Panc1 (cell line): ENCODE measurements at regions not wholly inside any gene's neighbourhood (a gene's known extent, or its start where the extent isn't known, plus 50 kb on each side); places are given as distances from the start of the nearest gene placed in this dataset.

Source experiments
- ATAC-seq: fragments of 200-7000 bp; cut with Tn5 transposase; 2 replicates; pipeline ENCODE4 v1.9.1; 2020; ENCODE audit warnings: mild to moderate bottlenecking, moderate library complexity
- BruUV-seq: library from RNA; stranded (reverse); fragments of 400-500 nt; replicated peaks from 2 replicates; lab custom pipeline; 2021; lab: Mats Ljungman, UMichigan
- CTCF ChIA-PET: fragments of 300-600 bp; sonication (Branson Sonifier 250); formaldehyde crosslinking; loops from one replicate; lab custom pipeline; 2022; ENCODE audit warnings: antibody characterized with exemption; lab: Charles Lee
- POLR2A ChIA-PET: fragments of 300-600 bp; sonication (Branson Sonifier 250); formaldehyde crosslinking; loops from one replicate; lab custom pipeline; 2022; ENCODE audit warnings: antibody characterized with exemption; lab: Charles Lee
- DNase-seq: peaks from one replicate; pipeline ENCODE4 v3.0.0-alpha.2; 2010; ENCODE audit warnings: low read depth, low spot score
- H3K27ac ChIP-seq: 2 replicates; pipeline ENCODE4 v1.5.1; 2011; ENCODE audit warnings: mild to moderate bottlenecking, low read length, inconsistent platforms
- H3K27me3 ChIP-seq: fragments of 200-500 bp; sonication (Bioruptor generic); 2 replicates; pipeline ENCODE4 v1.6.0; 2014; ENCODE audit warnings: low read length, inconsistent platforms; ENCODE audit not compliant: control insufficient read depth, insufficient read depth
- H3K36me3 ChIP-seq: fragments of 200-500 bp; sonication (Bioruptor generic); 2 replicates; pipeline ENCODE4 v1.5.1; 2014; ENCODE audit warnings: inconsistent platforms, mild to moderate bottlenecking, low read length, moderate library complexity; ENCODE audit not compliant: control insufficient read depth, insufficient read depth
- H3K4me1 ChIP-seq: 2 replicates; pipeline ENCODE4 v1.5.1; 2011; ENCODE audit warnings: inconsistent platforms, mild to moderate bottlenecking, low read length, moderate library complexity; ENCODE audit not compliant: control insufficient read depth, insufficient read depth
- H3K4me3 ChIP-seq, 2 experiments: 2 replicates each; pipeline ENCODE4 v1.5.1; 2011 to 2012; ENCODE audit warnings: low read depth in 2 of 2, low read length in 2 of 2, mild to moderate bottlenecking in 2 of 2, inconsistent platforms in 1 of 2, moderate library complexity in 1 of 2
- H3K9me3 ChIP-seq: fragments of 200-500 bp; sonication (Bioruptor generic); 2 replicates; pipeline ENCODE4 v1.5.1; 2014; ENCODE audit warnings: low read depth, mild to moderate bottlenecking, inconsistent platforms, low read length, moderate library complexity; ENCODE audit not compliant: control insufficient read depth, insufficient read depth
- CTCF ChIP-seq: fragments of 450-650 bp; IDR thresholded peaks from 2 replicates; pipeline ENCODE4 v1.5.1; 2017; ENCODE audit warnings: mild to moderate bottlenecking
- POLR2AphosphoS5 ChIP-seq: IDR thresholded peaks from 2 replicates; pipeline ENCODE4 v1.6.1; 2012; ENCODE audit warnings: mild to moderate bottlenecking, low read depth, low read length, moderate library complexity
- SIN3A ChIP-seq: IDR thresholded peaks from 2 replicates; pipeline ENCODE4 v1.6.1; 2012; ENCODE audit warnings: low read depth, mild to moderate bottlenecking, low read length, moderate library complexity, borderline replicate concordance; ENCODE audit not compliant: insufficient read depth
- TCF7L2 ChIP-seq: IDR thresholded peaks from 2 replicates; pipeline ENCODE4 v1.6.1; 2011; ENCODE audit warnings: mild to moderate bottlenecking, low read depth, low read length, inconsistent platforms
- in situ Hi-C: cut with HindIII; loops from 2 replicates; pipeline ENCODE4 v1.10.0; 2016; ENCODE audit warnings: low sequenced_read_pairs, low pct_unique_long_range_greater_than_20kb
- intact Hi-C: fragments of 100-400 bp; cut with micrococcal nuclease; formaldehyde crosslinking; loops from one replicate; pipeline ENCODE4 v1.10.0; 2022; ENCODE audit not compliant: unreplicated experiment
- TF ChIP-seq, protein P1 (sequence below), 2 experiments: IDR thresholded peaks; 2 replicates each; pipeline ENCODE4 v1.6.1; 2011 to 2012; ENCODE audit warnings: low read depth in 2 of 2, control low read depth in 1 of 2, low read length in 1 of 2, mild to moderate bottlenecking in 1 of 2, moderate library complexity in 1 of 2; ENCODE audit not compliant: insufficient read depth in 1 of 2

- POLR2A ChIA-PET = no interaction called here
- no peak for DNase-seq
- ATAC-seq = no peak
- peaks cover 18% of the 10 kb centered on the region for H3K27me3 ChIP-seq
- H3K36me3 ChIP-seq = no peaks in the 10 kb centered on the region
- no TSS peak for BruUV-seq
- H3K9me3 ChIP-seq = no peaks in the 10 kb centered on the region
- TF ChIP-seq POLR2AphosphoS5 (no peak), CTCF (no peak), SIN3A (no peak), TCF7L2 (no peak)
- TF ChIP-seq, protein P1, sequence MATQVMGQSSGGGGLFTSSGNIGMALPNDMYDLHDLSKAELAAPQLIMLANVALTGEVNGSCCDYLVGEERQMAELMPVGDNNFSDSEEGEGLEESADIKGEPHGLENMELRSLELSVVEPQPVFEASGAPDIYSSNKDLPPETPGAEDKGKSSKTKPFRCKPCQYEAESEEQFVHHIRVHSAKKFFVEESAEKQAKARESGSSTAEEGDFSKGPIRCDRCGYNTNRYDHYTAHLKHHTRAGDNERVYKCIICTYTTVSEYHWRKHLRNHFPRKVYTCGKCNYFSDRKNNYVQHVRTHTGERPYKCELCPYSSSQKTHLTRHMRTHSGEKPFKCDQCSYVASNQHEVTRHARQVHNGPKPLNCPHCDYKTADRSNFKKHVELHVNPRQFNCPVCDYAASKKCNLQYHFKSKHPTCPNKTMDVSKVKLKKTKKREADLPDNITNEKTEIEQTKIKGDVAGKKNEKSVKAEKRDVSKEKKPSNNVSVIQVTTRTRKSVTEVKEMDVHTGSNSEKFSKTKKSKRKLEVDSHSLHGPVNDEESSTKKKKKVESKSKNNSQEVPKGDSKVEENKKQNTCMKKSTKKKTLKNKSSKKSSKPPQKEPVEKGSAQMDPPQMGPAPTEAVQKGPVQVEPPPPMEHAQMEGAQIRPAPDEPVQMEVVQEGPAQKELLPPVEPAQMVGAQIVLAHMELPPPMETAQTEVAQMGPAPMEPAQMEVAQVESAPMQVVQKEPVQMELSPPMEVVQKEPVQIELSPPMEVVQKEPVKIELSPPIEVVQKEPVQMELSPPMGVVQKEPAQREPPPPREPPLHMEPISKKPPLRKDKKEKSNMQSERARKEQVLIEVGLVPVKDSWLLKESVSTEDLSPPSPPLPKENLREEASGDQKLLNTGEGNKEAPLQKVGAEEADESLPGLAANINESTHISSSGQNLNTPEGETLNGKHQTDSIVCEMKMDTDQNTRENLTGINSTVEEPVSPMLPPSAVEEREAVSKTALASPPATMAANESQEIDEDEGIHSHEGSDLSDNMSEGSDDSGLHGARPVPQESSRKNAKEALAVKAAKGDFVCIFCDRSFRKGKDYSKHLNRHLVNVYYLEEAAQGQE (IDR thresholded peaks at IDR 0.05; ENCODE audit: insufficient read depth in 1 of 2, low read depth in 2 of 2, low read length in 1 of 2) = no peak
- intact Hi-C loops (no loop called here), in situ Hi-C loops (no loop called here)
- H3K27ac ChIP-seq = no peak overlapping the region
- CTCF ChIA-PET = no interaction called here
- H3K4me3 ChIP-seq = no peak overlapping the region
- no peaks in the 10 kb centered on the region for H3K4me1 ChIP-seq
Observed at GRCh38 chr10:129411772-129412171, 55.3 kb upstream of the MGMT start.

DNA sequence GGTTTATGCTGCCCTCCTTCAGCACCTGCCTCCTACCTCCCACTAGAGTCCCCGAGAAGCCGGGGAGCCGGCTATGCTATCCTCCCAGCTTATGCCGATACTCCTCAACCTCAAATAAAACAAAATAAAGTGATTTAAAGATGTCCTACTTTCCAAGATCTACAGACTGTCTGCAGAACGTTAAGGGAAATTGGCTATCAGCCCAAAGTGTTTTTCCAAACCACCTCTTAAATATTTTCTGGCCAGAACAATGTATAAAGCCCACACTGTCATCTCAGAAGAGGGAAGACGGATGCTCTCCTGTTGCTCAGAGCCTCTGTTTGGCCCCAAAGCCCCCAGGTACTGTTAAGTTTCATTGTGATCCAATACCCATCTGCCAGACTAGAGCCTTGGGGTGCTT lies 54.0 kb upstream of the MGMT start:
- no peak for TF ChIP-seq POLR2AphosphoS5
- TF ChIP-seq TCF7L2 = no peak
- TF ChIP-seq, protein P1 (IDR thresholded peaks at IDR 0.05; ENCODE audit: insufficient read depth in 1 of 2, low read depth in 2 of 2, low read length in 1 of 2) = no peak
- TF ChIP-seq SIN3A = no peak
- TF ChIP-seq CTCF = no peak
- DNase-seq = no peak
- BruUV-seq = no TSS peak
- in situ Hi-C loops = no loop called here
- intact Hi-C loops = no loop called here
- no peak for ATAC-seq
- peaks cover 25% of the 10 kb centered on the region for H3K27me3 ChIP-seq
- CTCF ChIA-PET = no interaction called here
- POLR2A ChIA-PET = no interaction called here
- no peak overlapping the region for H3K4me3 ChIP-seq
- no peak overlapping the region for H3K27ac ChIP-seq
- H3K9me3 ChIP-seq = no peaks in the 10 kb centered on the region
- no peaks in the 10 kb centered on the region for H3K4me1 ChIP-seq
- H3K36me3 ChIP-seq = no peaks in the 10 kb centered on the region
